HFFc6 (cell line): ENCODE measurements at regions not wholly inside any gene's neighbourhood (a gene's known extent, or its start where the extent isn't known, plus 50 kb on each side); places are given as distances from the start of the nearest gene placed in this dataset.

Experiments used
- DNase-seq: peaks from one replicate; pipeline ENCODE4 v3.0.0-alpha.2; 2018
- H3K27ac Mint-ChIP-seq: 2 replicates; pipeline ENCODE4 v1.8.0; 2020; ENCODE audit warnings: mild to moderate bottlenecking, mixed read lengths
- H3K27me3 Mint-ChIP-seq: 2 replicates; pipeline ENCODE4 v1.8.0; 2021; ENCODE audit warnings: mild to moderate bottlenecking, moderate library complexity, mixed read lengths; ENCODE audit not compliant: insufficient read depth
- H3K36me3 Mint-ChIP-seq: 2 replicates; pipeline ENCODE4 v1.8.0; 2021; ENCODE audit warnings: low read depth, mixed read lengths
- H3K4me1 Mint-ChIP-seq: 2 replicates; pipeline ENCODE4 v1.8.0; 2020; ENCODE audit warnings: low read depth, mixed read lengths
- H3K4me3 Mint-ChIP-seq: 2 replicates; pipeline ENCODE4 v1.8.0; 2020; ENCODE audit warnings: mild to moderate bottlenecking, moderate library complexity, mixed read lengths
- H3K9me3 Mint-ChIP-seq: 2 replicates; pipeline ENCODE4 v1.8.0; 2020; ENCODE audit warnings: mild to moderate bottlenecking, mixed read lengths
- TF ChIP-seq, protein P1 (sequence below): fragments of 200-600 bp; sonication (generic); IDR thresholded peaks from 2 replicates; pipeline ENCODE4 v1.5.0; 2021; ENCODE audit warnings: antibody characterized with exemption, mild to moderate bottlenecking

DNA sequence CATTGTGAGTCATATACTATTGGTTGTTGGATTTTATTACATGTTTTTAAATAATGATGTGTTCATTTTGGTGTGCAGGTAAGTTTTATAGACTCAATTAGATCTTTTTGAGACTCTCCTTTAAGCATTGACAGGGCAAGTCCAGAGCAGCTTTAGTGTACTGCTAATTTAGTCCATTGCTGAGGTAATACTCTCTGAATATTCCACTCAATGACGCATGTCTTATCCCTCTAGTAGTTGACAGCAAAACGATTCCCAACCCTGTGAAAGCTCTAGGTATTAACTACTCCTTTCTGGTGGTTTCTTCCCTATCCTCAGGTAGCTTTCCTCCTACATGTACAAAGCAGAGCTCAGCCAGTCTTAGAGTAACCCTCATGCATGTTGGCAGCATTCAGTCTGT is 373.5 kb upstream of the MAP3K7 start:
- no peak overlapping the region for H3K27ac Mint-ChIP-seq
- no peak overlapping the region for H3K4me3 Mint-ChIP-seq
- DNase-seq: no peak
- TF ChIP-seq, protein P1, sequence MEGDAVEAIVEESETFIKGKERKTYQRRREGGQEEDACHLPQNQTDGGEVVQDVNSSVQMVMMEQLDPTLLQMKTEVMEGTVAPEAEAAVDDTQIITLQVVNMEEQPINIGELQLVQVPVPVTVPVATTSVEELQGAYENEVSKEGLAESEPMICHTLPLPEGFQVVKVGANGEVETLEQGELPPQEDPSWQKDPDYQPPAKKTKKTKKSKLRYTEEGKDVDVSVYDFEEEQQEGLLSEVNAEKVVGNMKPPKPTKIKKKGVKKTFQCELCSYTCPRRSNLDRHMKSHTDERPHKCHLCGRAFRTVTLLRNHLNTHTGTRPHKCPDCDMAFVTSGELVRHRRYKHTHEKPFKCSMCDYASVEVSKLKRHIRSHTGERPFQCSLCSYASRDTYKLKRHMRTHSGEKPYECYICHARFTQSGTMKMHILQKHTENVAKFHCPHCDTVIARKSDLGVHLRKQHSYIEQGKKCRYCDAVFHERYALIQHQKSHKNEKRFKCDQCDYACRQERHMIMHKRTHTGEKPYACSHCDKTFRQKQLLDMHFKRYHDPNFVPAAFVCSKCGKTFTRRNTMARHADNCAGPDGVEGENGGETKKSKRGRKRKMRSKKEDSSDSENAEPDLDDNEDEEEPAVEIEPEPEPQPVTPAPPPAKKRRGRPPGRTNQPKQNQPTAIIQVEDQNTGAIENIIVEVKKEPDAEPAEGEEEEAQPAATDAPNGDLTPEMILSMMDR: no peak
- no peaks in the 10 kb centered on the region for H3K4me1 Mint-ChIP-seq
- peaks cover 10% of the 10 kb centered on the region for H3K9me3 Mint-ChIP-seq
- no peaks in the 10 kb centered on the region for H3K27me3 Mint-ChIP-seq
- no peaks in the 10 kb centered on the region for H3K36me3 Mint-ChIP-seq

DNA sequence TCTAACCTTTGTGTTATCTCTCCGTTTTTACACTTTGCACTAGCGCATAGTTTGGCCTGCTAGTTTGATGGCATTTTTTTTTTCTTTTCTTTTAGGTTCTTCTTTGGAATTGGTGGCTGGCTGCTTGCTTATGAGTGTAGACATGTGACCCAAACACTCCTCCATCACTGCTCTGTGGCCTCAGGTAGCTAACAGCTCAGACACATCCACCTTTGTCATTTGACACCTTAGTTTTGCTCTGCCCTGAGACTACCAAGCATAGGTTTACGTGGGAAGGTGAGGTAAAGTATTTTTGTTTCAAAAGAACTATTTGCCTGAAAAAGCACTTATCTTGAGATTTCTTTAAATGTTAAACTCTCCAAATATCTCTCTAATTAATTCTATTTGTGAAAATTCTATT is 368.4 kb upstream of the MAP3K7 start:
- TF ChIP-seq, protein P1: no peak
- Mint-ChIP-seq H3K27ac (no peak overlapping the region), H3K27me3 (no peaks in the 10 kb centered on the region; the same call in 1 of the 2 replicates)

DNA sequence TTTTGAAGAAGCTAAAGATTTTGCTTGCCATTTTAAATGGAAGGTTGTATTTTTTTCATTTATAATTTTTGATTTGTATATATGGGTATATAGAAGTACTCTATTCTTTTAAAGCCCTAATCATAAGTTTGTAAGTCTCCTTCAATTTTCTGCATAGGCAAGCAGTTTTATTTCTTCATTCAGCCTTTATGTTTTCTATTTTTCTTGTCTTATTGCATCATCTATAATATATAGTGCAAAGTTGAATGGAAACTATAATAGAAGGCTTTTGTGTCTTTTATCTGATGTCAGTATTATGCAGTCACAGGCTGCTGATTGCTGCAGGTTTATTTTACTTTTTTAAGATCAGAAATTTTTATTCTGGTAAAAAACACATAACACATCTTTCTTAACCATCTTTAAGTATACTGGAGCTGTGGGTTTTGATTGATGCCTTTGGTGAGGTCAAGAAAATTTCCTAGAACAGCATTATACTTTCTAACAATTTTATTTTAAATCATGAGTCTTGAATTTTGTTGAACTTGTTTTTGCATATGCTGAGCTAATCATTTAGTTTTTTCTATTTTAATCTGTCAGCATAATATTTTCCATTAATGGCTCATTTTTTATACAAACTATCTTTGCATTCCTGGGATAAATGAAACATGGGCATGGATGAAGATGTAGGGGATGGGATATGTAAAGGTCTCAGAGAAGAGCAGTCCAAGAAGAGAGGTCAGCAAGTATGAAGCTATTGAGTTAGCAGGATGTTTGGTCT is 366.7 kb upstream of the MAP3K7 start:
- Mint-ChIP-seq H3K27ac (no peak overlapping the region), H3K27me3 (no peaks in the 10 kb centered on the region; the same call in 1 of the 2 replicates), H3K4me1 (no peaks in the 10 kb centered on the region), H3K9me3 (peaks cover 7% of the 10 kb centered on the region), H3K36me3 (no peaks in the 10 kb centered on the region), H3K4me3 (no peak overlapping the region)
- TF ChIP-seq, protein P1: no peak
- no peak for DNase-seq

More for the DNA sequence above, 368.4 kb upstream of the MAP3K7 start:
- H3K4me1 Mint-ChIP-seq: no peaks in the 10 kb centered on the region
- no peak overlapping the region for H3K4me3 Mint-ChIP-seq
- peaks cover 7% of the 10 kb centered on the region for H3K9me3 Mint-ChIP-seq
- H3K36me3 Mint-ChIP-seq: no peaks in the 10 kb centered on the region
- DNase-seq: no peak

DNA sequence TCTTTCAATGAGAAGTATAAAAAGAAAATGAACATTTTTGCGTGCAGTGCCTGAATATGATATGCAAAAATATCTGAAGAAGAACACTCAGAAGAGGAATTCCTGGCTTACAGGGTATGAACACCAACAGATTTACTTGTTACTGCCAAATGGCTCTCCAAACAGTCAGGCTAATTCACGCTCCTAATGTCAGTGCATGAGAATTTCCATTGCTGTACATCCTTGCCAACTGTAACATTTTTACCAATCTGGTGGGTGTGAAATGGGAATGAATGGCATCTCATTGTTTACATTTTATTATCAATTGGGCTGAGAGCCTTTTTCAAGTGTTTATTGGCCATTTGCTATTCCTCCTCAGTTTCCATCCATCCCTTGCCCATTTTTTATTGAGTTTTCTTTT is 365.3 kb upstream of the MAP3K7 start:
- H3K9me3 Mint-ChIP-seq: peaks cover 11% of the 10 kb centered on the region
- no peaks in the 10 kb centered on the region; the same call in 1 of the 2 replicates for H3K27me3 Mint-ChIP-seq
- no peak for DNase-seq
- H3K27ac Mint-ChIP-seq: no peak overlapping the region
- TF ChIP-seq, protein P1: no peak
- no peaks in the 10 kb centered on the region for H3K4me1 Mint-ChIP-seq
- no peak overlapping the region for H3K4me3 Mint-ChIP-seq
- H3K36me3 Mint-ChIP-seq: no peaks in the 10 kb centered on the region

DNA sequence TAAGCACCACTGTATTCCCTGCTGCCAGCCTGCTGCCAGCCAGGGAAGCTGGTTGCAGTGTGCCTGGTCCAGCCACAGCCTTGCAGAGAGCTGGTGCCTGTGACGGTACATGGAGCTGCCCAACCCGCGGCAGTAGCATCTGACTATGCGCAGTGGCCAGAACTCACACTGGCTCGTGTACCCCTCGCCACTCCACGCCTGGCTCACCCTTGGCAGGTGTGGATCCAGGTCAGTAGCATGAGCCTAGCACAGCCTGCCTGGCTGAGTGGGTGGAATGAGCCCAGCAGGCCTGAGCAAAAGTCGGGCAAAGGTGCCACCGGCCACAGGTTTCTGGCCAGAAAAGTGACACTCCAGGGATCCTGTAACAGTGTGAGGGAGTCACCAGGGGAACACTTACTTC is 361.7 kb upstream of the MAP3K7 start:
- no peak for DNase-seq
- Mint-ChIP-seq H3K27me3 (no peaks in the 10 kb centered on the region), H3K4me3 (no peak overlapping the region), H3K4me1 (no peaks in the 10 kb centered on the region), H3K27ac (no peak overlapping the region), H3K36me3 (no peaks in the 10 kb centered on the region), H3K9me3 (peaks cover 4% of the 10 kb centered on the region; the same call in 1 of the 2 replicates)
- TF ChIP-seq, protein P1: no peak
